SK-N-SH (cell line): ENCODE measurements at regions not wholly inside any gene's neighbourhood (a gene's known extent, or its start where the extent isn't known, plus 50 kb on each side); places are given as distances from the start of the nearest gene placed in this dataset.

Source experiments
- EP300 ChIP-seq, 2 experiments: IDR thresholded peaks; 2 replicates each; pipeline versions ENCODE4 v1.4.0 to v1.6.1; 2012; ENCODE audit warnings: borderline replicate concordance in 1 of 2, low read depth in 1 of 2, low read length in 1 of 2
- EZH2phosphoT487 ChIP-seq: fragments of 200-600 bp; sonication (generic); IDR thresholded peaks from 2 replicates; pipeline ENCODE4 v1.6.1; 2017; ENCODE audit warnings: low read depth, mixed run types, mild to moderate bottlenecking, antibody characterized with exemption, moderate library complexity, borderline replicate concordance
- NFIC ChIP-seq: IDR thresholded peaks from 2 replicates; pipeline ENCODE4 v1.4.0; 2012; ENCODE audit warnings: borderline replicate concordance
- POLR2AphosphoS5 ChIP-seq: IDR thresholded peaks from 2 replicates; pipeline ENCODE4 v1.6.1; 2012; ENCODE audit warnings: low read depth, low read length
- RAD21 ChIP-seq: IDR thresholded peaks from 2 replicates; pipeline ENCODE4 v1.6.1; 2012; ENCODE audit warnings: mild to moderate bottlenecking, low read length
- RCOR1 ChIP-seq: fragments of 150-350 bp; IDR thresholded peaks from 2 replicates; pipeline ENCODE4 v1.6.1; 2017; ENCODE audit warnings: antibody characterized with exemption, low read length
- SIN3A ChIP-seq: IDR thresholded peaks from 2 replicates; pipeline ENCODE4 v1.6.1; 2012; ENCODE audit warnings: low read depth, mild to moderate bottlenecking, low read length, moderate library complexity, borderline replicate concordance
- SMC3 ChIP-seq: IDR thresholded peaks from 2 replicates; pipeline ENCODE4 v1.6.1; 2012; ENCODE audit warnings: low read depth, low read length, improper control_type of control experiment
- TAF1 ChIP-seq: IDR thresholded peaks from 2 replicates; pipeline ENCODE4 v1.6.1; 2012; ENCODE audit warnings: low read depth, mild to moderate bottlenecking, low read length, moderate library complexity, borderline replicate concordance
- TF ChIP-seq, protein P1 (sequence below): fragments of 150-350 bp; IDR thresholded peaks from 2 replicates; pipeline ENCODE4 v1.6.1; 2017; ENCODE audit warnings: antibody characterized with exemption, low read length, low read depth, borderline replicate concordance
- TF ChIP-seq, protein P2 (sequence below): fragments of 200-600 bp; sonication (generic); IDR thresholded peaks from 2 replicates; pipeline ENCODE4 v1.6.1; 2017; ENCODE audit warnings: antibody characterized with exemption, mild to moderate bottlenecking, moderate library complexity

GRCh38 chr1:30522031-30523004, 201.1 kb downstream of the MATN1 start:
- TF ChIP-seq RCOR1 (no peak), SIN3A (no peak), SMC3 (no peak), NFIC (no peak), RAD21 (no peak), POLR2AphosphoS5 (no peak), EZH2phosphoT487 (no peak), TAF1 (no peak), EP300 (IDR thresholded peaks at IDR 0.05; ENCODE audit: borderline replicate concordance in 1 of 2, low read depth in 1 of 2, low read length in 1 of 2) (no peak)
- TF ChIP-seq, protein P1, sequence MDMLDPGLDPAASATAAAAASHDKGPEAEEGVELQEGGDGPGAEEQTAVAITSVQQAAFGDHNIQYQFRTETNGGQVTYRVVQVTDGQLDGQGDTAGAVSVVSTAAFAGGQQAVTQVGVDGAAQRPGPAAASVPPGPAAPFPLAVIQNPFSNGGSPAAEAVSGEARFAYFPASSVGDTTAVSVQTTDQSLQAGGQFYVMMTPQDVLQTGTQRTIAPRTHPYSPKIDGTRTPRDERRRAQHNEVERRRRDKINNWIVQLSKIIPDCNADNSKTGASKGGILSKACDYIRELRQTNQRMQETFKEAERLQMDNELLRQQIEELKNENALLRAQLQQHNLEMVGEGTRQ = no peak
- TF ChIP-seq, protein P2, sequence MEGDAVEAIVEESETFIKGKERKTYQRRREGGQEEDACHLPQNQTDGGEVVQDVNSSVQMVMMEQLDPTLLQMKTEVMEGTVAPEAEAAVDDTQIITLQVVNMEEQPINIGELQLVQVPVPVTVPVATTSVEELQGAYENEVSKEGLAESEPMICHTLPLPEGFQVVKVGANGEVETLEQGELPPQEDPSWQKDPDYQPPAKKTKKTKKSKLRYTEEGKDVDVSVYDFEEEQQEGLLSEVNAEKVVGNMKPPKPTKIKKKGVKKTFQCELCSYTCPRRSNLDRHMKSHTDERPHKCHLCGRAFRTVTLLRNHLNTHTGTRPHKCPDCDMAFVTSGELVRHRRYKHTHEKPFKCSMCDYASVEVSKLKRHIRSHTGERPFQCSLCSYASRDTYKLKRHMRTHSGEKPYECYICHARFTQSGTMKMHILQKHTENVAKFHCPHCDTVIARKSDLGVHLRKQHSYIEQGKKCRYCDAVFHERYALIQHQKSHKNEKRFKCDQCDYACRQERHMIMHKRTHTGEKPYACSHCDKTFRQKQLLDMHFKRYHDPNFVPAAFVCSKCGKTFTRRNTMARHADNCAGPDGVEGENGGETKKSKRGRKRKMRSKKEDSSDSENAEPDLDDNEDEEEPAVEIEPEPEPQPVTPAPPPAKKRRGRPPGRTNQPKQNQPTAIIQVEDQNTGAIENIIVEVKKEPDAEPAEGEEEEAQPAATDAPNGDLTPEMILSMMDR = no peak
